Peyer's patch (tissue), 4 donors: ENCODE measurements at regions not wholly inside any gene's neighbourhood (a gene's known extent, or its start where the extent isn't known, plus 50 kb on each side); places are given as distances from the start of the nearest gene placed in this dataset.

ENCODE experiments used
- DNase-seq, 3 donors: peaks; one replicate each; pipeline ENCODE4 v3.0.0-alpha.2; 2017 to 2019
- H3K27ac ChIP-seq, 4 donors: fragments of 200-600 bp; sonication (generic); one replicate each; pipeline ENCODE4 v1.5.1; 2016 to 2019
- H3K27me3 ChIP-seq, 2 donors: fragments of 200-600 bp; sonication (generic); one replicate each; pipeline ENCODE4 v1.5.1; 2019
- H3K36me3 ChIP-seq, 3 donors: fragments of 200-600 bp; sonication (generic); one replicate each; pipeline ENCODE4 v1.5.1; 2016 to 2019
- H3K4me1 ChIP-seq, 4 donors: fragments of 200-600 bp; sonication (generic); one replicate each; pipeline ENCODE4 v1.5.1; 2016 to 2019
- H3K4me3 ChIP-seq, 4 donors: fragments of 200-600 bp; sonication (generic); 1 replicate in 3 of 4; 2 replicates in 1 of 4; pipeline ENCODE4 v1.5.1; 2016 to 2019; ENCODE audit warnings: mild to moderate bottlenecking in 1 of 4
- H3K9me3 ChIP-seq, 4 donors: fragments of 200-600 bp; sonication (generic); one replicate each; pipeline ENCODE4 v1.5.1; 2016 to 2019; ENCODE audit warnings: mild to moderate bottlenecking in 1 of 4
- CTCF ChIP-seq, 6 experiments: fragments of 450-650 bp in 4 of 6; fragments of 200-600 bp in 2 of 6; sonication (generic) in 1 of 6; IDR thresholded peaks; one replicate each; pipeline ENCODE4 v1.5.1; 2017 to 2019; ENCODE audit warnings: antibody characterized with exemption in 6 of 6, mild to moderate bottlenecking in 3 of 6, moderate library complexity in 1 of 6
- POLR2A ChIP-seq, 2 donors: fragments of 450-650 bp; IDR thresholded peaks; one replicate each; pipeline ENCODE4 v1.5.1; 2017; ENCODE audit warnings: antibody characterized with exemption in 2 of 2, mild to moderate bottlenecking in 2 of 2, moderate library complexity in 2 of 2

DNA sequence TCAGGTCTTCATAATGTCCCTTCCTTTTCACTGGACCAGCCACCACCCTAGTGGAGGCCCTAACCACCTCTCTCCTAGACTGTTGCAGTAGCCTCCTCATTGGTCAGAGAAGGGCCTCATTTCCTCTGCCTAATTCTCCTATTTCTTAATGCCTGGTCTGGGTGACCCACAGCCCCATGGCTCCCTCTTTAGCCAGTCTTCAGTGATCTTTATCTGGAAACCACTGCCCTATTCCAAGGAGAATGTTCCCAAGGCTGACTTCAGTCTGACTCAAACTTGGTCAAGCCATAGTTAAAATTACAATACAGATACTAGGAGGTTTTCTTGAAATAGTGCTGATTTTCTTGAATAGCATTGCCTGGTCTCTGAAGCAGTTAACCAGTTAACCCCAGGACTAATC, 53.6 kb upstream of the PRPS1 start:
- no peaks in the 10 kb centered on the region for H3K4me1 ChIP-seq
- H3K36me3 ChIP-seq, result no peaks in the 10 kb centered on the region
- H3K9me3 ChIP-seq, result no peaks in the 10 kb centered on the region
- no peak for DNase-seq
- TF ChIP-seq POLR2A (IDR thresholded peaks at IDR 0.05) (no peak), CTCF (IDR thresholded peaks at IDR 0.05) (no peak)
- H3K27me3 ChIP-seq, result no peaks in the 10 kb centered on the region
- H3K4me3 ChIP-seq, result no peak overlapping the region
- H3K27ac ChIP-seq, result no peak overlapping the region

DNA sequence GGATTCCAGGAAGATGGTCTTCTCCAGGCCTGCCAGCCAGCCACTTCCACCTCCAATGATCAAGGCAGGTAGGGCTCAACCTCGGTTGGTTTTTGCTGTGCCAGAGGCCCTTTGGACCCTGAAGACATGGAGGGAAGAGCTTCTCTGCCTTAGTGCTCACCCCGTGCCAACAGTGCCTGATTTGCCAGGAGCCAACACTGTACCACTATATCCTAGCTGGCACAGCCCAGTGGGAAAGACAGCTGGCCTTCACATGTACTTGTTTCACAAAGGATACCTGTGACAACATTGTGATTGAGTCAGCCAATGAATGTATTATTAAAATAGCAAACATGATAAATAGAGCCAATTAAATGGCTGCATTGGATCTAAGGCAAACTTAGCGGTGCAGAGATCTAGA, 51.9 kb upstream of the PRPS1 start:
- DNase-seq, result no peak
- no peaks in the 10 kb centered on the region for H3K9me3 ChIP-seq
- no peaks in the 10 kb centered on the region for H3K4me1 ChIP-seq
- TF ChIP-seq POLR2A (IDR thresholded peaks at IDR 0.05), result no peak
- TF ChIP-seq CTCF (IDR thresholded peaks at IDR 0.05), result no peak
- H3K27ac ChIP-seq, result no peak overlapping the region
- no peaks in the 10 kb centered on the region for H3K36me3 ChIP-seq
- no peak overlapping the region for H3K4me3 ChIP-seq
- no peaks in the 10 kb centered on the region for H3K27me3 ChIP-seq

DNA sequence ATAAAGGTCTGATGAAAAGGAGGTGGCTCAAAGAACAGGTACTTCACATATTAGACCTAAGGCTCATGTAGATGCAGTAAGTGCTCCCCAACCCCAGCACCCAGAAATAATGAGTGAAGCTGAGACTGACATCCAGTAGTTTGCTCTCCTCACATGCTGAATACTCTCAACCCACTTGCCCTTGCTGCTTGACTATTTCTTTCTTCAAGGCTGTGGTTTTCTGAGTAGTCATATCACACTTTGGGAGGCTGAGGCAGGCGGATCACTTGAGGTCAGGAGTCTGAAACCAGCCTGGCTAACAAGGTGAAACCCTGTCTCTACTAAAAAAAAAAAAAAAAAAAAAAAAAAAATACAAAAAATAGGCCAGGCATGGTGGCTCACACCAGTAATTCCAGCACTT, 51.5 kb upstream of the PRPS1 start:
- no peak for DNase-seq

GRCh38 chrX:107577933-107578332, 50.4 kb upstream of the PRPS1 start:
- H3K27ac ChIP-seq, result no peak overlapping the region
- TF ChIP-seq CTCF (IDR thresholded peaks at IDR 0.05) (no peak), POLR2A (IDR thresholded peaks at IDR 0.05) (no peak)

More for the DNA sequence above, 51.5 kb upstream of the PRPS1 start:
- Histone ChIP-seq H3K4me3 (no peak overlapping the region), H3K27ac (no peak overlapping the region), H3K4me1 (no peaks in the 10 kb centered on the region), H3K9me3 (no peaks in the 10 kb centered on the region), H3K27me3 (no peaks in the 10 kb centered on the region), H3K36me3 (no peaks in the 10 kb centered on the region)
- TF ChIP-seq POLR2A (IDR thresholded peaks at IDR 0.05) (no peak), CTCF (IDR thresholded peaks at IDR 0.05) (no peak)

More at GRCh38 chrX:107577933-107578332, 50.4 kb upstream of the PRPS1 start:
- H3K27me3 ChIP-seq, result no peaks in the 10 kb centered on the region
- no peak for DNase-seq
- H3K9me3 ChIP-seq, result no peaks in the 10 kb centered on the region
- H3K36me3 ChIP-seq, result no peaks in the 10 kb centered on the region
- no peaks in the 10 kb centered on the region for H3K4me1 ChIP-seq
- H3K4me3 ChIP-seq, result no peak overlapping the region
